ENCODE measurements at regions not wholly inside any gene's neighbourhood (a gene's known extent, or its start where the extent isn't known, plus 50 kb on each side); places are given as distances from the start of the nearest gene placed in this dataset.
A peak's percentile ranks its signal among the peaks of the same experiment; 100 is the strongest.

DNA sequence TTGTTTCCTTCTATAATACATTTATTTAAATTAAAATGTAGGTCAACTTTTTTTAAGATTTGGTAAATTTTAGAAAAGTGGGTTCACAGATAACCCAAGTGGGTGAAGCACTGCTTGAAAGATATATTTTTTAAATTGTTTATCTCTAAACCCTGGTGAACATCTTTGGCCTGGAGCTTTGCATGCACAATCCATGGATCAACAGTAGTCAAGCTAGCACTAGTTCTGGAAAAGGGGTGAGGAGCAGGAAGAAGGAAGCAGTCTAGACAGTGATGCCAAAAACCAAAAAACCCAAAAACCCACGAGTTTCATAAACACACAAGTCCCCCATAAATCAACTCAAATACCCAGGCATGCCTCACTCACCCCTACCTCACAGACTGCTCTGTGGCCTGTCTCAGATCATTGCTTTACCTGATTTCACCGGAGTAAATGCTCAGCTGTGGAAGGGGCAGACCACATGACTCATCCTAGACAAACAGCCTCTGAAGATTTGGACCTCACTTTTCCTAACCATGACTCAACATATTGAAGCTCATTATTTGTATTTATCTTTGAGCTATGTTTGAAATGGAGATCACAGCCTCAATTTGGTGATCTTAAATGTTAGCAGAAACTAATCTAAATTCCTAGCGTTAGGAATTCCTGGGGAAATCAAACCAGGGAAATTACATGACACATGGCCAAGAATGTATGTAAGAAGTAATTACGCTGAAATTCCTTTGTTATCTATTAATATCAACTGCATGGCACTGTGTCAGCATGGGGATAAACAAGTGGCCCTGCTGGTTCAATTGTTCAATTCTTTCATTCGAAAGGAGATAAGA, 149.6 kb downstream of the ZNF608 start (continued):
- TF ChIP-seq, protein P1, sequence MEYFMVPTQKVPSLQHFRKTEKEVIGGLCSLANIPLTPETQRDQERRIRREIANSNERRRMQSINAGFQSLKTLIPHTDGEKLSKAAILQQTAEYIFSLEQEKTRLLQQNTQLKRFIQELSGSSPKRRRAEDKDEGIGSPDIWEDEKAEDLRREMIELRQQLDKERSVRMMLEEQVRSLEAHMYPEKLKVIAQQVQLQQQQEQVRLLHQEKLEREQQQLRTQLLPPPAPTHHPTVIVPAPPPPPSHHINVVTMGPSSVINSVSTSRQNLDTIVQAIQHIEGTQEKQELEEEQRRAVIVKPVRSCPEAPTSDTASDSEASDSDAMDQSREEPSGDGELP (CRISPR knock-in tag; IDR thresholded peaks at IDR 0.05; ENCODE audit: borderline replicate concordance), result peak; percentile 36; the same call in 1 of the 2 replicates
- TF ChIP-seq FOXA3 (CRISPR knock-in tag; conservative IDR thresholded peaks at IDR 0.05 in 1 of 2, IDR thresholded peaks at IDR 0.05 in 1 of 2), result peak in 1 of 2 experiments; percentile 40; a peak in 2 of 4 replicates
- TF ChIP-seq PHF21A (IDR thresholded peaks at IDR 0.05; ENCODE audit: borderline replicate concordance, low read depth), result no peak
- TF ChIP-seq JUND (IDR thresholded peaks at IDR 0.05; ENCODE audit: borderline replicate concordance, low read depth, low read length), result peak; percentile 92
- TF ChIP-seq JUND (tag; IDR thresholded peaks at IDR 0.05; ENCODE audit: borderline replicate concordance, low read depth, low read length), result peak; percentile 95
- TF ChIP-seq RB1 (IDR thresholded peaks at IDR 0.05; ENCODE audit: low read depth), result no peak
- TF ChIP-seq PTBP1 (IDR thresholded peaks at IDR 0.05; ENCODE audit: low read depth, low read length), result no peak
- TF ChIP-seq PBX2 (CRISPR knock-in tag; IDR thresholded peaks at IDR 0.05; ENCODE audit: low read depth), result no peak
- TF ChIP-seq PBX2 (tag; conservative IDR thresholded peaks at IDR 0.05; ENCODE audit: low read depth), result peak; percentile 71
- TF ChIP-seq ZNF316 (IDR thresholded peaks at IDR 0.05), result peak; percentile 94
- TF ChIP-seq SMAD3 (CRISPR knock-in tag; conservative IDR thresholded peaks at IDR 0.05), result no peak
- no peak for TF ChIP-seq FOXJ3 (CRISPR knock-in tag; IDR thresholded peaks at IDR 0.05)
- TF ChIP-seq, protein P2, sequence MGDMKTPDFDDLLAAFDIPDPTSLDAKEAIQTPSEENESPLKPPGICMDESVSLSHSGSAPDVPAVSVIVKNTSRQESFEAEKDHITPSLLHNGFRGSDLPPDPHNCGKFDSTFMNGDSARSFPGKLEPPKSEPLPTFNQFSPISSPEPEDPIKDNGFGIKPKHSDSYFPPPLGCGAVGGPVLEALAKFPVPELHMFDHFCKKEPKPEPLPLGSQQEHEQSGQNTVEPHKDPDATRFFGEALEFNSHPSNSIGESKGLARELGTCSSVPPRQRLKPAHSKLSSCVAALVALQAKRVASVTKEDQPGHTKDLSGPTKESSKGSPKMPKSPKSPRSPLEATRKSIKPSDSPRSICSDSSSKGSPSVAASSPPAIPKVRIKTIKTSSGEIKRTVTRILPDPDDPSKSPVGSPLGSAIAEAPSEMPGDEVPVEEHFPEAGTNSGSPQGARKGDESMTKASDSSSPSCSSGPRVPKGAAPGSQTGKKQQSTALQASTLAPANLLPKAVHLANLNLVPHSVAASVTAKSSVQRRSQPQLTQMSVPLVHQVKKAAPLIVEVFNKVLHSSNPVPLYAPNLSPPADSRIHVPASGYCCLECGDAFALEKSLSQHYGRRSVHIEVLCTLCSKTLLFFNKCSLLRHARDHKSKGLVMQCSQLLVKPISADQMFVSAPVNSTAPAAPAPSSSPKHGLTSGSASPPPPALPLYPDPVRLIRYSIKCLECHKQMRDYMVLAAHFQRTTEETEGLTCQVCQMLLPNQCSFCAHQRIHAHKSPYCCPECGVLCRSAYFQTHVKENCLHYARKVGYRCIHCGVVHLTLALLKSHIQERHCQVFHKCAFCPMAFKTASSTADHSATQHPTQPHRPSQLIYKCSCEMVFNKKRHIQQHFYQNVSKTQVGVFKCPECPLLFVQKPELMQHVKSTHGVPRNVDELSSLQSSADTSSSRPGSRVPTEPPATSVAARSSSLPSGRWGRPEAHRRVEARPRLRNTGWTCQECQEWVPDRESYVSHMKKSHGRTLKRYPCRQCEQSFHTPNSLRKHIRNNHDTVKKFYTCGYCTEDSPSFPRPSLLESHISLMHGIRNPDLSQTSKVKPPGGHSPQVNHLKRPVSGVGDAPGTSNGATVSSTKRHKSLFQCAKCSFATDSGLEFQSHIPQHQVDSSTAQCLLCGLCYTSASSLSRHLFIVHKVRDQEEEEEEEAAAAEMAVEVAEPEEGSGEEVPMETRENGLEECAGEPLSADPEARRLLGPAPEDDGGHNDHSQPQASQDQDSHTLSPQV (IDR thresholded peaks at IDR 0.05), result no peak
- no peak for TF ChIP-seq TBP (optimal IDR thresholded peaks at IDR 0.05; ENCODE audit: low read depth, low read length)
- TF ChIP-seq CHD1 (IDR thresholded peaks at IDR 0.05; ENCODE audit: low read length), result no peak
- no peak for TF ChIP-seq MBD2 (IDR thresholded peaks at IDR 0.05; ENCODE audit: borderline replicate concordance, low read depth)
- TF ChIP-seq IRF1 (CRISPR knock-in tag; IDR thresholded peaks at IDR 0.05; ENCODE audit: borderline replicate concordance), result no peak
- TF ChIP-seq, protein P3, sequence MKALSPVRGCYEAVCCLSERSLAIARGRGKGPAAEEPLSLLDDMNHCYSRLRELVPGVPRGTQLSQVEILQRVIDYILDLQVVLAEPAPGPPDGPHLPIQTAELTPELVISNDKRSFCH (CRISPR knock-in tag; IDR thresholded peaks at IDR 0.05), result no peak
- TF ChIP-seq, protein P3 (tag; IDR thresholded peaks at IDR 0.05), result no peak

All from K562 (cell line).